ENCODE measurements at regions not wholly inside any gene's neighbourhood (a gene's known extent, or its start where the extent isn't known, plus 50 kb on each side); places are given as distances from the start of the nearest gene placed in this dataset.

- TF ChIP-seq SNAI2 (CRISPR knock-in tag; IDR thresholded peaks at IDR 0.05) (no peak), CSDC2 (CRISPR knock-in tag; IDR thresholded peaks at IDR 0.05) (no peak), ZFP3 (CRISPR knock-in tag; IDR thresholded peaks at IDR 0.05) (no peak), GLIS3 (CRISPR knock-in tag; IDR thresholded peaks at IDR 0.05) (no peak), POU6F1 (CRISPR knock-in tag; IDR thresholded peaks at IDR 0.05; ENCODE audit: borderline replicate concordance, low read depth) (no peak), ZC3H10 (CRISPR knock-in tag; IDR thresholded peaks at IDR 0.05) (no peak)
- TF ChIP-seq, protein P1, sequence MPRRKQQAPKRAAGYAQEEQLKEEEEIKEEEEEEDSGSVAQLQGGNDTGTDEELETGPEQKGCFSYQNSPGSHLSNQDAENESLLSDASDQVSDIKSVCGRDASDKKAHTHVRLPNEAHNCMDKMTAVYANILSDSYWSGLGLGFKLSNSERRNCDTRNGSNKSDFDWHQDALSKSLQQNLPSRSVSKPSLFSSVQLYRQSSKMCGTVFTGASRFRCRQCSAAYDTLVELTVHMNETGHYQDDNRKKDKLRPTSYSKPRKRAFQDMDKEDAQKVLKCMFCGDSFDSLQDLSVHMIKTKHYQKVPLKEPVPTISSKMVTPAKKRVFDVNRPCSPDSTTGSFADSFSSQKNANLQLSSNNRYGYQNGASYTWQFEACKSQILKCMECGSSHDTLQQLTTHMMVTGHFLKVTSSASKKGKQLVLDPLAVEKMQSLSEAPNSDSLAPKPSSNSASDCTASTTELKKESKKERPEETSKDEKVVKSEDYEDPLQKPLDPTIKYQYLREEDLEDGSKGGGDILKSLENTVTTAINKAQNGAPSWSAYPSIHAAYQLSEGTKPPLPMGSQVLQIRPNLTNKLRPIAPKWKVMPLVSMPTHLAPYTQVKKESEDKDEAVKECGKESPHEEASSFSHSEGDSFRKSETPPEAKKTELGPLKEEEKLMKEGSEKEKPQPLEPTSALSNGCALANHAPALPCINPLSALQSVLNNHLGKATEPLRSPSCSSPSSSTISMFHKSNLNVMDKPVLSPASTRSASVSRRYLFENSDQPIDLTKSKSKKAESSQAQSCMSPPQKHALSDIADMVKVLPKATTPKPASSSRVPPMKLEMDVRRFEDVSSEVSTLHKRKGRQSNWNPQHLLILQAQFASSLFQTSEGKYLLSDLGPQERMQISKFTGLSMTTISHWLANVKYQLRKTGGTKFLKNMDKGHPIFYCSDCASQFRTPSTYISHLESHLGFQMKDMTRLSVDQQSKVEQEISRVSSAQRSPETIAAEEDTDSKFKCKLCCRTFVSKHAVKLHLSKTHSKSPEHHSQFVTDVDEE (CRISPR knock-in tag; IDR thresholded peaks at IDR 0.05) = no peak
- ATAC-seq = no peak
Observed at GRCh38 chr1:213387380-213388015, 336.5 kb downstream of the RPS6KC1 start.

GRCh38 chr1:213388199-213388598 lies 337.2 kb downstream of the RPS6KC1 start:
- no peak for TF ChIP-seq ZNF70 (CRISPR knock-in tag; IDR thresholded peaks at IDR 0.05)
- no peak for TF ChIP-seq ZFP30 (CRISPR knock-in tag; IDR thresholded peaks at IDR 0.05)
- TF ChIP-seq, protein P1 (CRISPR knock-in tag; IDR thresholded peaks at IDR 0.05) = no peak
- no peak for TF ChIP-seq RARB (CRISPR knock-in tag; IDR thresholded peaks at IDR 0.05)
- TF ChIP-seq OSR1 (CRISPR knock-in tag; IDR thresholded peaks at IDR 0.05) = no peak
- no peak for ATAC-seq

DNA sequence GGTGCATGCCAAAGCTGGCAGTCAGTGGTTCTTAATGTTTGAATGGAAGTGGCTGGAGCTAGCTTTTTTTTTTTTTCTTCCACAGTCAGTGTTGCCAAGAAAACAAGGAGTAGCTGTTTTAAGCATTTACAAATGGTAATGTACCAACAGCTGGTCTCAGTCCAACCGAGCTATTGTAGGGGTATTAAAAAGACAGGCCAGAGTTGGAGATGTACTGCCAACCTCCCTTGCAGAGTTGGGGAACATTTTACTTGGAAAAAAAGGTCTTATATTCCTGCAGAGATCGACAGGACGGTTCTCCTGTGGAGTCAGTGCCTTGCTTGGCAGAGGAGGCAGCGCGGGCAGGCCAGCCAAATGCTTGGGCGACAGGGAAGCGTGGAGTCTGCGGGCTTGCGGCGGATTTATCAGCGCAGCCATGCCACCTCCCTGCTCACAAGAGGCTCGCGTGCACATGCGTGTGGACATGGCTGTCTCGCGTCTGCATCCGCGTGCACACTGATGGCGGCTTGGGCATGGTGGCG lies 338.1 kb downstream of the RPS6KC1 start:
- TF ChIP-seq TCF4 (CRISPR knock-in tag; IDR thresholded peaks at IDR 0.05; ENCODE audit: borderline replicate concordance) = no peak
- no peak for TF ChIP-seq PPARA (CRISPR knock-in tag; IDR thresholded peaks at IDR 0.05; ENCODE audit: borderline replicate concordance)
- TF ChIP-seq TOX (CRISPR knock-in tag; IDR thresholded peaks at IDR 0.05; ENCODE audit: borderline replicate concordance) = no peak
- no peak for TF ChIP-seq OSR1 (CRISPR knock-in tag; IDR thresholded peaks at IDR 0.05)
- TF ChIP-seq, protein P2, sequence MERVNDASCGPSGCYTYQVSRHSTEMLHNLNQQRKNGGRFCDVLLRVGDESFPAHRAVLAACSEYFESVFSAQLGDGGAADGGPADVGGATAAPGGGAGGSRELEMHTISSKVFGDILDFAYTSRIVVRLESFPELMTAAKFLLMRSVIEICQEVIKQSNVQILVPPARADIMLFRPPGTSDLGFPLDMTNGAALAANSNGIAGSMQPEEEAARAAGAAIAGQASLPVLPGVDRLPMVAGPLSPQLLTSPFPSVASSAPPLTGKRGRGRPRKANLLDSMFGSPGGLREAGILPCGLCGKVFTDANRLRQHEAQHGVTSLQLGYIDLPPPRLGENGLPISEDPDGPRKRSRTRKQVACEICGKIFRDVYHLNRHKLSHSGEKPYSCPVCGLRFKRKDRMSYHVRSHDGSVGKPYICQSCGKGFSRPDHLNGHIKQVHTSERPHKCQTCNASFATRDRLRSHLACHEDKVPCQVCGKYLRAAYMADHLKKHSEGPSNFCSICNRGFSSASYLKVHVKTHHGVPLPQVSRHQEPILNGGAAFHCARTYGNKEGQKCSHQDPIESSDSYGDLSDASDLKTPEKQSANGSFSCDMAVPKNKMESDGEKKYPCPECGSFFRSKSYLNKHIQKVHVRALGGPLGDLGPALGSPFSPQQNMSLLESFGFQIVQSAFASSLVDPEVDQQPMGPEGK (CRISPR knock-in tag; IDR thresholded peaks at IDR 0.05; ENCODE audit: borderline replicate concordance) = no peak
- TF ChIP-seq ZNF8 (CRISPR knock-in tag; IDR thresholded peaks at IDR 0.05) = no peak
- no peak for ATAC-seq

DNA sequence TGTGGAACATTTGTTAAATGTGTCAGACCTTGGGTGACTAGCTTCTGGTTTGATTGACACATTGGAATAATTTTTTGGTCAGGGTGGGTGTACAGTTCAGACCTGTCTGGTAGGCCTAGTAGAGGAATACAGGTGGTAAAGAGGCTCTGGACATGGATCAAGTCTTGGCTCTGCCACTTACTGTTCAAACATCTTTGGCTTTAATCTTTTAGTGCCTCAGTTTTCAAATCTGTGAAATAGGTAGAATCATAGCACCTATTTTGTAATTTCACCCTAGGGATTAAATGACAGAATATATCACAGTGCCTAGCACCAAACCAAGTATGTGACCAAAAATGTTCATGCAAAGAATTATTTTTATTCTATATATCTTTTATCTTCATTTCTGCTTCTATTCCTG lies 340.4 kb downstream of the RPS6KC1 start:
- no peak for ATAC-seq
- no peak for TF ChIP-seq ZFP30 (CRISPR knock-in tag; IDR thresholded peaks at IDR 0.05)
- TF ChIP-seq BACH2 (CRISPR knock-in tag; IDR thresholded peaks at IDR 0.05; ENCODE audit: borderline replicate concordance) = no peak
- TF ChIP-seq ESRRG (CRISPR knock-in tag; IDR thresholded peaks at IDR 0.05) = no peak
- no peak for TF ChIP-seq PPARA (CRISPR knock-in tag; IDR thresholded peaks at IDR 0.05; ENCODE audit: borderline replicate concordance)
- no peak for TF ChIP-seq ZNF70 (CRISPR knock-in tag; IDR thresholded peaks at IDR 0.05)
- TF ChIP-seq, protein P2 (CRISPR knock-in tag; IDR thresholded peaks at IDR 0.05; ENCODE audit: borderline replicate concordance) = no peak
- TF ChIP-seq ZFP3 (CRISPR knock-in tag; IDR thresholded peaks at IDR 0.05) = no peak
- TF ChIP-seq, protein P3, sequence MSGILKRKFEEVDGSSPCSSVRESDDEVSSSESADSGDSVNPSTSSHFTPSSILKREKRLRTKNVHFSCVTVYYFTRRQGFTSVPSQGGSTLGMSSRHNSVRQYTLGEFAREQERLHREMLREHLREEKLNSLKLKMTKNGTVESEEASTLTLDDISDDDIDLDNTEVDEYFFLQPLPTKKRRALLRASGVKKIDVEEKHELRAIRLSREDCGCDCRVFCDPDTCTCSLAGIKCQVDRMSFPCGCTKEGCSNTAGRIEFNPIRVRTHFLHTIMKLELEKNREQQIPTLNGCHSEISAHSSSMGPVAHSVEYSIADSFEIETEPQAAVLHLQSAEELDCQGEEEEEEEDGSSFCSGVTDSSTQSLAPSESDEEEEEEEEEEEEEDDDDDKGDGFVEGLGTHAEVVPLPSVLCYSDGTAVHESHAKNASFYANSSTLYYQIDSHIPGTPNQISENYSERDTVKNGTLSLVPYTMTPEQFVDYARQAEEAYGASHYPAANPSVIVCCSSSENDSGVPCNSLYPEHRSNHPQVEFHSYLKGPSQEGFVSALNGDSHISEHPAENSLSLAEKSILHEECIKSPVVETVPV (CRISPR knock-in tag; IDR thresholded peaks at IDR 0.05) = no peak
- no peak for TF ChIP-seq TOX (CRISPR knock-in tag; IDR thresholded peaks at IDR 0.05; ENCODE audit: borderline replicate concordance)
- TF ChIP-seq, protein P4, sequence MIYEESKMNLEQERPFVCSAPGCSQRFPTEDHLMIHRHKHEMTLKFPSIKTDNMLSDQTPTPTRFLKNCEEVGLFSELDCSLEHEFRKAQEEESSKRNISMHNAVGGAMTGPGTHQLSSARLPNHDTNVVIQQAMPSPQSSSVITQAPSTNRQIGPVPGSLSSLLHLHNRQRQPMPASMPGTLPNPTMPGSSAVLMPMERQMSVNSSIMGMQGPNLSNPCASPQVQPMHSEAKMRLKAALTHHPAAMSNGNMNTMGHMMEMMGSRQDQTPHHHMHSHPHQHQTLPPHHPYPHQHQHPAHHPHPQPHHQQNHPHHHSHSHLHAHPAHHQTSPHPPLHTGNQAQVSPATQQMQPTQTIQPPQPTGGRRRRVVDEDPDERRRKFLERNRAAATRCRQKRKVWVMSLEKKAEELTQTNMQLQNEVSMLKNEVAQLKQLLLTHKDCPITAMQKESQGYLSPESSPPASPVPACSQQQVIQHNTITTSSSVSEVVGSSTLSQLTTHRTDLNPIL (CRISPR knock-in tag; IDR thresholded peaks at IDR 0.05; ENCODE audit: low read depth) = no peak
- no peak for TF ChIP-seq ZNF565 (CRISPR knock-in tag; conservative IDR thresholded peaks at IDR 0.05; ENCODE audit: low read depth)
- TF ChIP-seq OSR1 (CRISPR knock-in tag; IDR thresholded peaks at IDR 0.05) = no peak
- TF ChIP-seq ZC3H10 (CRISPR knock-in tag; IDR thresholded peaks at IDR 0.05) = no peak

Data from SK-N-SH treated with all-trans-retinoic acid at 6 μM for 48 hours (cell line).